ENCODE measurements at regions not wholly inside any gene's neighbourhood (a gene's known extent, or its start where the extent isn't known, plus 50 kb on each side); places are given as distances from the start of the nearest gene placed in this dataset.

DNA sequence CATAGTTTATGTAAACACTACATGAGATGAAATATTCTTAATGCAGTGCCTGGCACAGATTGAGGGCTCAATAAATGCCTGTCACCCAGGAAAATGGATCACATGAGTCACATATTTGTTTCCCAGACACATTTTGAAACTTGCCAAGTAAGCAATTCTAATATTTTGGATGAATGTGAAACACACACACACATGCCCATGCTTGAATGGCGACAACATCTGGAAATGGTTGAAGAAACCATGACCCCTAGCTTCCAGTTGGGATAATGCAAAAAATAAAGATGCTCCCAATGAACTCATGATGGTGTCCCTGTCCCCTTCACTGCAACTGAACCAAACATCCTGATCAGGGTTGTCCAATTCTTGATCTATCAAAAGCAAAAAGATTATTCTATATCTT is 797.3 kb downstream of the XPNPEP1 start:
- TF ChIP-seq, protein P1, sequence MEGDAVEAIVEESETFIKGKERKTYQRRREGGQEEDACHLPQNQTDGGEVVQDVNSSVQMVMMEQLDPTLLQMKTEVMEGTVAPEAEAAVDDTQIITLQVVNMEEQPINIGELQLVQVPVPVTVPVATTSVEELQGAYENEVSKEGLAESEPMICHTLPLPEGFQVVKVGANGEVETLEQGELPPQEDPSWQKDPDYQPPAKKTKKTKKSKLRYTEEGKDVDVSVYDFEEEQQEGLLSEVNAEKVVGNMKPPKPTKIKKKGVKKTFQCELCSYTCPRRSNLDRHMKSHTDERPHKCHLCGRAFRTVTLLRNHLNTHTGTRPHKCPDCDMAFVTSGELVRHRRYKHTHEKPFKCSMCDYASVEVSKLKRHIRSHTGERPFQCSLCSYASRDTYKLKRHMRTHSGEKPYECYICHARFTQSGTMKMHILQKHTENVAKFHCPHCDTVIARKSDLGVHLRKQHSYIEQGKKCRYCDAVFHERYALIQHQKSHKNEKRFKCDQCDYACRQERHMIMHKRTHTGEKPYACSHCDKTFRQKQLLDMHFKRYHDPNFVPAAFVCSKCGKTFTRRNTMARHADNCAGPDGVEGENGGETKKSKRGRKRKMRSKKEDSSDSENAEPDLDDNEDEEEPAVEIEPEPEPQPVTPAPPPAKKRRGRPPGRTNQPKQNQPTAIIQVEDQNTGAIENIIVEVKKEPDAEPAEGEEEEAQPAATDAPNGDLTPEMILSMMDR (IDR thresholded peaks at IDR 0.05), result no peak
- no peak for TF ChIP-seq POLR2A (IDR thresholded peaks at IDR 0.05)

All from heart left ventricle (tissue), 13 donors.